ENCODE measurements at regions not wholly inside any gene's neighbourhood (a gene's known extent, or its start where the extent isn't known, plus 50 kb on each side); places are given as distances from the start of the nearest gene placed in this dataset.
A peak's percentile ranks its signal among the peaks of the same experiment; 100 is the strongest.
"Not testable (repeated sequence)": the region's sequence is repeated elsewhere in the genome, so short reads cannot be mapped to it uniquely, and the experiment has no call there.

- CTCF ChIA-PET: no interaction called here
- TF ChIP-seq CTCF (IDR thresholded peaks at IDR 0.05; ENCODE audit: control extremely low read depth, extremely low read depth, low read depth, missing control alignments): no peak
- POLR2A ChIA-PET: no interaction called here
- no peak for DNase-seq (ENCODE audit: extremely low spot score)
Observed at GRCh38 chr5:158200619-158201018, 341.7 kb upstream of the CLINT1 start.

- CTCF ChIA-PET: interaction anchor here (0.8 to 1.1 kb wide), 2 partner anchors 204 to 908 kb away, joined by 3 read pairs; no protein-coding TSS in a partner anchor
- DNase-seq (ENCODE audit: extremely low spot score): peak; percentile 63
- POLR2A ChIA-PET: no interaction called here
- no peak for TF ChIP-seq CTCF (IDR thresholded peaks at IDR 0.05; ENCODE audit: control extremely low read depth, extremely low read depth, low read depth, missing control alignments)
Observed at GRCh38 chr5:158198636-158199035, 339.7 kb upstream of the CLINT1 start.

- CTCF ChIA-PET: interaction anchor here (2.1 kb wide), 1 partner anchor 20 kb away, joined by 9 read pairs; no protein-coding TSS in a partner anchor
- TF ChIP-seq CTCF (IDR thresholded peaks at IDR 0.05; ENCODE audit: control extremely low read depth, extremely low read depth, low read depth, missing control alignments): no peak
- no peak for DNase-seq (ENCODE audit: extremely low spot score)
- POLR2A ChIA-PET: no interaction called here
Observed at GRCh38 chr5:158195416-158196210, 336.7 kb upstream of the CLINT1 start.

- ChIA-PET CTCF (interaction anchor here (2.1 kb wide), 1 partner anchor 20 kb away, joined by 11 read pairs; no protein-coding TSS in a partner anchor), POLR2A (no interaction called here)
- no peak for TF ChIP-seq CTCF (IDR thresholded peaks at IDR 0.05; ENCODE audit: control extremely low read depth, extremely low read depth, low read depth, missing control alignments)
- DNase-seq (ENCODE audit: extremely low spot score): no peak
Observed at GRCh38 chr5:158194561-158194976, 335.6 kb upstream of the CLINT1 start.

GRCh38 chr5:158193395-158193794 lies 334.4 kb upstream of the CLINT1 start:
- DNase-seq (ENCODE audit: extremely low spot score); POLR2A ChIA-PET: not testable (repeated sequence)
- CTCF ChIA-PET: interaction anchor here (0.8 to 2.1 kb wide), 2 partner anchors 16 to 18 kb away, joined by 3 to 11 read pairs; no protein-coding TSS in a partner anchor

- ChIA-PET POLR2A (no interaction called here), CTCF (interaction anchor here (1.0 to 2.3 kb wide), 6 partner anchors 7 to 952 kb away, joined by 3 to 8 read pairs (median 5); no protein-coding TSS in a partner anchor)
- no peak for TF ChIP-seq CTCF (IDR thresholded peaks at IDR 0.05; ENCODE audit: control extremely low read depth, extremely low read depth, low read depth, missing control alignments)
- no peak for DNase-seq (ENCODE audit: extremely low spot score)
Observed at GRCh38 chr5:158180407-158180806, 321.5 kb upstream of the CLINT1 start.

- ChIA-PET CTCF (interaction anchor here (1.1 to 2.3 kb wide), 5 partner anchors 9 to 953 kb away, joined by 5 to 8 read pairs (median 5); no protein-coding TSS in a partner anchor), POLR2A (no interaction called here)
- DNase-seq (ENCODE audit: extremely low spot score): no peak
- no peak for TF ChIP-seq CTCF (IDR thresholded peaks at IDR 0.05; ENCODE audit: control extremely low read depth, extremely low read depth, low read depth, missing control alignments)
Observed at GRCh38 chr5:158179271-158179670, 320.3 kb upstream of the CLINT1 start.
